ENCODE measurements at regions not wholly inside any gene's neighbourhood (a gene's known extent, or its start where the extent isn't known, plus 50 kb on each side); places are given as distances from the start of the nearest gene placed in this dataset.
"Not testable (repeated sequence)": the region's sequence is repeated elsewhere in the genome, so short reads cannot be mapped to it uniquely, and the experiment has no call there.

DNA sequence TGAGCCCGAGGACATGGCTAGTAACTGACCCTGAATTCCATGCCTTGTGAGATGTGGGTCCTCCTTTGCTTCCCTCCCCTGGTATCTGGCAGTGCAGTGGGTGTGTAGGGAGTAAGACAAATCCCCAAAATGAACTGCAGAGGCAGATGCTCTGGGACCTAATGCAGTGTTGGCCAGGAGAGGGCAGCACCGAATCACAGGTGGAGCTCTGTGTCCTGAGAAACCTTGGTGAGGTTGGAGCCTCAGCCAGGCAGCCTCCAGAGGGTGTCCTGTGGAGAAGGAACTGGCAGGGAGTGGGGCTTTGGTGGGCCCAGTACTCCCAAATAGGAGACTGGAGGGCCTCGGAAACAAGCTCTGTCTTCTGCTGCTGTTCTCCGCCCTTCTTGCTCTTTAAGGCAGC lies 209.9 kb downstream of the CCNG2 start:
- not testable (repeated sequence) for DNase-seq (ENCODE audit: low spot score)

DNA sequence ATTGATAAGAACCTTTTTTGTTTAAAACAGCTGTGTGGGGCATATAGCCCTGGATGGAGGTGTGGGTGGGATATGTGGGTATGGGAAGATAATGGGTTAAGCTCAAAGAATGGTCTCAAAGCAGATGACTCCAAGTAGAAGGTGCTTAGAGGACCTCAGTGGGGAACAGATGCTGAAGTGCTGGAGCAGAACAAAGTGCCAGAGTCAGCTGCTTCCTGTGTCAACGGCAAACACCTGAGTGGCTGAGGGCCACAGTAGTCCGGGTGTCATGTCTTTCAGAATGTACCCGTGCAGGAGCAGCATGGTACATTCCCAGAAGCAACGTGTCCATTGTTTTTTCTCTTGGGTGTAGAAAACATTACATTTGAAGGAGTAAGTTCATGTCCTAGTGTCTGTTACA lies 210.6 kb downstream of the CCNG2 start:
- no peak for DNase-seq (ENCODE audit: low spot score)

DNA sequence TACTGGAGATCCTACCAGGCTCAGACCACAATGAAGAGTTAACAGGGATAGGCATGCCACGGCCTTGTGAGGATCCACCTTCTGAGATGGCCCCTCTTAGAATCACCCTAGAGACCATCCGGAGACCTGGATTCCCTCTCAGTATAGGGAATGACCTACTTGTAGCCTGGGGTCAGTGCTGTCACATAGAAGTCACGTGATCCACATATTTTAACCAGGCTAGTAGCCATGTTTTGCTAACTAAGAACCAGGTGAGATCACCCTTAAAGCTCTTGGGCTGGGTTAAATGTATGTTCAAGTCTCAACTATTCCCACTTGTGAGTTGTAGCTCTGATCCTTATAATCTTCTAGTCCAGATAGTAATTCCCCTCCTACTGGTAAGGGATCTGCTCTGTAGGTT lies 215.4 kb downstream of the CCNG2 start:
- no peak for DNase-seq (ENCODE audit: low spot score)

DNA sequence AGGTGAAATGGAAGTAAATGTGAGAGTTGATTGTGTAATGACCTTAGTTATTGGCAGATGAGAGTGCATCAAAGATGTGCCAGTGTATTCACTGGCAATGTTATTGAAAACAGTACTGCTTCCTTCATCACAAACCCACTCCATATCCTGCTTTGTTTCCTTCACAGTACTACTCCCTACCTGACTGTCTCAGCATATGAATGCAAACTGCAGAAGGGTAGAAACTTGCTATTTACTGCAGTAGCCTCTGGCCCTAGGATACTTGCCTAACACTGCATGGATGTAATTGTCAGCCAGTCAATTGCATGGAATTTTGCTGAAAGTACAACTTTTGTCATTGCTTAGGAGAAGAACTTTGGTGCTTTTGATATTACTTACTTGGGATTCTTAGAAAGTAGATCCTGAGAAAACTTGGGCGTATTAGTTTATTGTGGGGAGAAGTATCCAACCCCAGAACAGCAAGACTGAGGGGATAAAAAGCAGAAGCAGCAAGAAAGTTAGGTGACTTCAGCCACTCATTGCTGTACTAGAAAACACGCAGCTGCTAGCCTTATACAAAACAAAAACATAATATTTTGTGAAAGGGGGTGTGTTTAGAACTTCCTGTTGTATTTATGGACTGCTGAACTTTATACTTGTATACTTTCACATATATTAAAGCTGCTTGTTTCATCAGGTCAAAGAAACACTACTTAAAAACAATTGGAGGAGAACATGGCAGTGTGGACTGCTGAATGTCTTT lies 219.0 kb downstream of the CCNG2 start:
- DNase-seq (ENCODE audit: low spot score), result no peak

DNA sequence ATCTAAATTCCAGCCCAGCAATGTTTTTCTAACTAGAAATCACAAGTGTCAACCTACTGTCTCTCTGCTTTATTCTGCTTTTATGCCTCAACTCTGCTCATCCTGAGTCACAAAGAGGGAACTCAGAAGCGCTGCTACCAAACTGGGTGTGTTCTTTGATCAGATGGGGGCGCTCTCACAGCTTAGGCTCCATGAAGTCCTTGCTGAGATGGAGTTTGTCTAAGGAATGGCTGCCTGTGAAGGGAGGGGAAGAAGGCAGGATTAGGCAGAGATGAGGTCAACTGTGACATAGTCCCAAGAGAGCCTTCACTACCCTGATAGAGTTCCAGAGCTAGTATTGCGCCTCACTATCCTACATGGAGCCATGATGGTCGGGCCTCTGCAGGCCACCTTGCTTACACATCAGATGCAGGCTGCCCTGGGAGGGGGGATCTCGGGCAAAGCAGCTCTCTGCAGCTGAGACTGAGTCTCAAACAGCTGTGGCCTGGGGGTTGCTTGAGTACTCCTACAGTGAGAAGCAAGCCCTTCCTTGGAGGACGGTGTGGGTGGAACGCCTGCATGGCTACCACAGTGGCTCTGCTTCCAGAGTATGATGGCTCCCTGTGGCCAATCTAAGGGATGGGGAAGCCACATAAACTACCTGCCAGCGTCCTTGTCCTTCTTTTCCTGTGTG lies 219.9 kb downstream of the CCNG2 start:
- no peak for DNase-seq (ENCODE audit: low spot score)

DNA sequence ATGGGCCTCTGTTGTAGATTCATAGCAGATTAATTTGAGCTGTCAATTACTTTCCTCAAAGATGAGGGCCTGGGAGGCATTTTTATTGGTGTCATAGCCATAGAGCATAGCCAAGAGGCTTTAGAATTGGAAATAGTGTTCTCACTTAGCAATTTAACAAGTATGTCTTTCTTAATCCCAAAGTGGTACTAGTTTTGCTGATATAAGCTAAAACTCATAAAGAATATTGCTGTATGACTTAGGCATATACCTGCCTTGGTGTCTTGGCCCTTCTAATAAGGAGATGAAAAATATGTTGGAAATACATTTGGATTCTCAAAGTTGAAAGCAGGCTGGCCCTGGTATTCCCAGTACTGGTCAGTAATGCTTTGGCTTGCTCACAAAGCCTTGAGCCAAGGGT lies 221.5 kb upstream of the CXCL13 start:
- DNase-seq (ENCODE audit: low spot score), result no peak

DNA sequence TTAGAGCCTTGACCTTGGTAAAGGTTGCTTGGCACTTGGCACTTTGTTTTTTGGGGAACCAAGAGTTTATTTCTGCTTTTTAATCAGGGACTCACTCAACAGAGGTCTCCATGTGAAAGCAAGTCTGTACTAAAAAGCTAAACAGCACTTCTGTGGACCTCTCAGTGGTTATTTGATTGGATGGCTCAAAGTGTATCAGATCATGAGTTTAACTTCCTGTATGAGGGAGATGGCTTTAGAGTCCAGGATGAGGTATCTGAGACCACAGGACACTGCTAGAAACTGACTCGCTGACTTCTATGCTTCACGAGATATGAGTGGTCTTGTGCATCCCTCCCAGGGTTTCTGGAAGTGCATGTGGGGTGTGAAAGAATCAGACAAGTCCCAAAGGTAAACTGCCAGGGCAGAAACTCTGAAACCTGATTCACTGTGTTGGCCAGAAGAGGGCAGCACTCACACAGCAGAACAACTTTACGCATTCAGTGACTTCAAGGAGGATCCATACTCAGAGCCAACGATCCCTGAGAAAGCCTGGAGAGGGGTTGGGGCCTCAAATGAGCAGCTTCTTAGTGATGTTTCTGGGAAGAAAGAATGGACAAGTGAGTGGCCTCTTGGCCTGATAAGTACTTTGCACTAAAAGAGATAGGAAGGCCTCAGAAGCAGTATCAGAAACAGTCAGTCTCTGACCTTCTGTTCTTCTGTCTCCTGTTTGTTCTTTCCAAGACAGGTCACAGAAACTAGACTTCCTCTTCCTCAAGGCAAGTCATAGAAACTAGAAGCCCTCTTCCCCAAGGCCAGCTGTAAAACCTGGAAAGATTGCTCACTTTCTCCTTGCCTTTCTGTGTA lies 220.3 kb upstream of the CXCL13 start:
- peak; percentile 40 for DNase-seq (ENCODE audit: low spot score)

DNA sequence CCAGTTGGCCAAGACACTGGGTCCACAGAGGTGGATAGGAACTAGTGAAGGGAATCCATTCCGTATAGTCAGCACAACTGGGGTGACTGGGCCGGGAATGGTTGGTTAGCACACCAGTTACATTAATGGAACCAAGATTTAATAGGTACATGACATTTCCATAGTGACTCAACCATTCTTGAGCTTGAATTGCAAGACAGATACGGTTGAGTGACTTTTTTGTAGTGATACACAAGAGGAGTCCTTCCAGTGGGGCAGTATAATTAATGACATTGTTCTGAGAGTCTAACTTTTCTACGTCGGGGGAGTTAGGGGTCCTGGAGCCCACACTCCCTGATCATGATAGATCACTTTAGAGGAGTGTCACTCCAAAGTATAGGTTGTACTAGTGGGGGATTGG lies 211.6 kb upstream of the CXCL13 start:
- DNase-seq (ENCODE audit: low spot score), result no peak

DNA sequence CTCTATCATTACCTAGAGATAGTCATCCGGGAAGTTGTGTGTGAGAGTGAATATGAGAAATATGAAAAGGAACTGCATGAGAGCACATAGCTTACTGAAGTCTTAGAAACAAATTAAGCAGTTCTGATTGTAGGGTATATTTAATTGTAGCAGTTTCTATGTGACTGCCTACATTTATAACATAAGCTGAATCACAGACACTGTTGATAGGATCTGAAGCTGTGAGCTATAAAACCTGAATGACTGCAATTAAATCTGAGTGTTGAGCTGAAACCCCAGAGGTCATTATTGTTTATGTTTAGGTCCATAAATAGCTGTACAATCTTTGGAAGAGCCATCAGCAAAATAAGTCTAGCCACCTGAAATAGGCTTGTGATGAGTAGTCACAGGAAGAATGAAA lies 210.1 kb upstream of the CXCL13 start:
- no peak for DNase-seq (ENCODE audit: low spot score)

DNA sequence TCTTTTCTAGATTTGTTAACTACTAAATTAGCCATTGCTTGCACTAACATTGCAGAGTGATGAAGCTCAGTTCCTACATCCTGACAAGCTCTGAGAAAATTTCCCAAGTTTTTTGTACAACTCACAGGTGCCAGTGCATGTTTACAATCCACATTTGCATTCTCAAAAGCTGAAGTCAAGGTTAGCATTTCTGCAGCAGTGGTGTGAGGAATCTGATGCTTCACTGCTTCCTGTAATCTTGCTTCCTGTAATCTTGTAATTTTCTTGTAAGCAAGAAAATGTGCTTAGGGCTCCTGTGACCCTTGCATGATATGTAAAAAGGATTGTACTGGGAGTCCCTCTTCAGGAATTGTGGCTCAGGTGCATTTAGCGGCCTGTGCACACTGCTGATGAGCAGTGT lies 207.4 kb upstream of the CXCL13 start:
- DNase-seq (ENCODE audit: low spot score), result no peak

DNA sequence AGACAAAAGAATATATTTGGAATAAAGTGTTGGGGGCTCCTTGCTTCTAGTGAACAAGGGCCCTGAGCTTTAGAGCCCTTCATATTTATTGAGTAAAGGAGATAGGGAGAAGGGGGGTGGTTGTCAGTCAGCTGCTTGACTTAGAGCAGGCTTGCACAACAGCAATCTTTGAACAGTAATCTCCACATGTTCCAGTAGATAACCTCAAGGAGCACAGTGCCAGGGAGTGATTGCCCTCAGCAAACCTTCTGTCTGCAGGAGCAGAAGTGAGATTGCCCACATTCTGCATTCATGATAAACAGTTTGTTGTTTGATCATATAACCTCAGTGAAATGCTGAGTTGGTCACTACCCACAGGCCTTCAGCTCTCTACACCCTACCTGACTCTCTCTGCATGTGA lies 205.8 kb upstream of the CXCL13 start:
- DNase-seq (ENCODE audit: low spot score), result no peak

DNA sequence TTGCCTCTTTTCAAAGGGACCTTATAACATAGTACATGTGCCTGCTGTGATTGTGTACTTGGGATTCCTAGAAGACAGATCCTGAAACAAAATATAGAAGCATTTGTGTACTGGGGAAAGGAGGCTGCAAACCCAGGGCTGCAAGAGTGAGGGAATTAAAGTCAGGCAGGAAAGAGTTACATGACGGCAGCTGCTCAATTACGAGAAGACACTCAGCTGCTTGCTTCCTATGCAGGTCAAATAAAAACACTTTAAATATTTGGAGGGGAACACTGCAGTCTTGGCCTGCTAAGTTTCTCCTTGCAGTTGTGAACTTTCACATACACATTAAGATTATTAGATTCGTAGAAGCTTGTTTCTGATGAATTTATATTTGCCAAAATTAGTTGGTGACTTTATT lies 191.9 kb upstream of the CXCL13 start:
- DNase-seq (ENCODE audit: low spot score), result no peak

DNA sequence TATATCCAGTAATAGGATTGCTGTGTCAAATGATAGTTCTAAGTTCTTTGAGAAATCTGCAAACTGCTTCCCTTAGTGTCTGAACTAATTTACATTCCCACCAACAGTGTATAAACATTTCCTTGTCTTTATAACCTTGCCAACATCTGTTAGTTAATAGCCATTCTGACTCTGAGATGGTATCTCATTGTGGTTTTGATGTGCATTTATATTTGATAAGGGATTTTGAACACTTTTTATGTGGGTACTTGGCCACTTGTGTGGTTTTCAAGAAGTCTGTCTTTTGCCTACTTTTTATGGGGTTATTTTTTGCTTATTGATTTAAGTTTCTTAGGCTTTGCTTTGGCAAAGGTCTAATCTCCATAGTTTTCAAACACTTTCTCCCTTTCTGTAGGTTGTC lies 189.9 kb upstream of the CXCL13 start:
- no peak for DNase-seq (ENCODE audit: low spot score)

DNA sequence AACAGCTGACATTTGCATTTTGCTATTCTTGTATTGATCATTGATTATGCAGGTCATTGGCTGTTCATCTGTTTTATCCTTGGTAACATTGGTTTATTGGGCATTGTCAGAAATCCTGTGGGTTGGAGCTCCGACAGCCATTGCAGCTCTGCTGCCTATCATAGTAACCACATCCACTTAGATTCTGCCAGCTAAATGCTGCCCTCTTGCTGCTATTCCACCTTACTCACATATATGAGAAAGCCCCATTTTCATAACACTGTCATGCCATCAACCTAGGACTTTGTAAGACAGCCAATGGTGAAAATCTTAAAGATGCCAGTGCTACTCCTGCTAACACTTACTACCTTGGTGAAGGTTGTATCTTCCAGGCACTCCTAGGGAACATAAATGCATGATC lies 187.3 kb upstream of the CXCL13 start:
- no peak for DNase-seq (ENCODE audit: low spot score)

DNA sequence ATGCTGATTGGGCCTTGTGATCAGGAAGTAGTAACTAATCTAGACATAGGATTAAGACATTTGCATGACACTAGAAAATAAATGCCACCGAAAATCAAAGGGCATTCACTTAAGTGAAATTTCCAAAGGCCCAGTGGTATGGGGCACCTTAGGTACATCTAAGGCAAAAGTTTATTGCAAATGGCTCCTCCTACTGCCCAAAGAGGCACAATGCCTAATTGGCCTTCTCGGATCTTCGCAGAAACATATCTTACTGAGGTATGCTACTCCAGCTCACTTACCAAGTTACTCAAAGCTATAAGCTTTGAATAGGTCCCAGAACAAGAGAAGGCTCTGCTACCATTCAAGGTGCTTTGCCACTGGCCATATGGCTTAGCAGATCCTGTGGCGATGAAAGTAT lies 174.8 kb upstream of the CXCL13 start:
- no peak for DNase-seq (ENCODE audit: low spot score)

DNA sequence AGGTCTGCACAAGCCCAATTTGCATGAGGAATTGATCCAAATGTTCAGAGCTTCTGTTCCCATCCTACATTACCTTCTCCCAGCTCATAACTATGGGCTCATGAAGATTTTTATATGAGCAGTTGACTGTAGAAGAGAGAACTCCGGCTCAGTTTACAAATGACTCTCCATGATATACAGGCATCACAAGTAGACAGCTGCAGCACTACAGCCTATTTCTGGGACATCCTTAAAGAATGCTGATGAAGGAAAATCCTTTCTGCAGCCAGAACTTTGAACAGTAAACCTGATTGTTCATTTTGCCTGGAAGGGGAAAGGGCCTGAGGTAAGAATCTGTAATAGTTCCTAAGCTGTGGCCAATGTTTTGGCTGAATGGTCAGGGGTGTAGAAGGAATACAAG lies 174.1 kb upstream of the CXCL13 start:
- no peak for DNase-seq (ENCODE audit: low spot score)

DNA sequence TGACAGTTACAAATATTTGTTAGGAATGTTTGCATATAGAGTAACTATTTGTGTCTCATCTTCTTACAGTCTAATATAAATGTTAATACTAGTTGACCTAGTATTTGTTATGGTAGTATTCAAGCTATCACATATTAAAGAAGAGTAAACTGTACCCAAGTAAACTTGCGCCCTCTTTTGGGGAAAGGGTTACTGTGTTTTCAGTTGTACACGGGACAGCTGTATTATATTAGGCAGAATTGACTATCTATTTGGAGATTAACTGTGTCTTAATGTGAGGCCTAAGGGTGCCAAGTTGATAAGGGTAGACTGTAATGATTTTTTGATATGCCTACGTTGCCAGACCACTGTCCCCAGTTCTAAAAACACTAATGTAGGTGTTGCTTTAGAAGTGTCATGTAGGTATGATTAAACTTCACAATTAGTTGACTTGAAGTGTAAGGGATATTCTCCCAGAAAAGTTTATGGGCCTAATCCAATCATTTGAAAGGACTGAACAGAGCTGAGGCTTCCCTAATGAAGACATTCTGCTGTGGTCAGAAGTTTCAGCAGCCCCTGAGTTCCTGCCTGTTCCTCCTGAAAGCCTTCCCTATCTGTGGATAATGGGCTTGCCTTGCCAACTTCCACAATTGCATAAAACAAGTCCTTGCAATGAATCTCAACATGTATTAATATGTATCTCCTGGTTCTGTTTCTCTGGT lies 172.8 kb upstream of the CXCL13 start:
- DNase-seq (ENCODE audit: low spot score), result no peak

DNA sequence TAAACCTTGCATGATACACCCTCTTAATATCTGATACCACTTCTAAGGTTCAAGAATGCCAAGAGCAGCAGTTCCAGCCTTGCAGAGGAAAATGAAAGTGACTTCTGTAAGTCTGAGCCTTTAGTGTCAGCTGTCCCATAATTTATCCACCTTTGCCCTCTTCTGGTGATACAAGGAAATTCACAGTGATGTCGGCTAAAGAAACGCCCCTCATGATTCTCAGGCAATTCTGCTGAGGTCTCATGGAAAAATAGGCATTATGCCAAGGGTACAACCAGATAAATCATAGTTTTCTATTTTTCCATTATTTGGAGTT lies 172.2 kb upstream of the CXCL13 start:
- DNase-seq (ENCODE audit: low spot score), result peak; percentile 6

DNA sequence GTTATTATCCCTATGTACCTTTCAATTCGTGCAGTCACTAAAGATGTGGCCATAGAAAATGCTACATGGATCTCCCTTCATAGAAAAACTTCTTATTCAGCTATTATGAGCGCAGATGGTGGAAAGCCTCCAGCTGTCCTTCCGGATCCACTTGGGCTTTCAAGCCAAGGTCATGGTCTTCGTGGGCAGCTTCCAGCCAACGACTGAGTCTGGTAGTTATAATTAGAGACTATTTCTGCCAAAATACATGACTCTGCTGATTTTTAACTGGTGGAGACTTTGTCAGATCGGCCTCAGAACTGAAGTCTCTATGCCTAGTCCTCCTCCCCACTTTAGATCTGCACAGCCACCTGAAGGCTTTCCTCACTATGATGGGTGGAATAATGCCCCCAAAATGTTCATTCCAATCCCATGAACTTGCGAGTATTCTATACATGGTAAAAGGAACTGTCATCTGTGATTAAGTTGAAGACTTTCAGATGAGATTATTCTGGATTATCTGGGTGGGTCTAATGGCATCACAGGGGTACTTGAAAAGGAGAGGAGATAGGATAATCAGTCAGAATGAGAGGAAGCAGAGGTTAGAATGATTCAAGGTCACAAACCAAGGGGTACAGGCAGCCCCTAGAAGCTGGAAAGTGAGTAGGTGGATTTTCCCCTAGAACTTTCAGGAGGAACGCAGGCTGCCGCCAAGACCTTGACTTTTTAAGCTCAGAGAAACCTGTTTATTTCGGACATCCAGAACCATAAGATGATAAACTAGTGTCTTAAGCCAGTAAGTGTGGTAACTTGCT lies 171.1 kb upstream of the CXCL13 start:
- no peak for DNase-seq (ENCODE audit: low spot score)

DNA sequence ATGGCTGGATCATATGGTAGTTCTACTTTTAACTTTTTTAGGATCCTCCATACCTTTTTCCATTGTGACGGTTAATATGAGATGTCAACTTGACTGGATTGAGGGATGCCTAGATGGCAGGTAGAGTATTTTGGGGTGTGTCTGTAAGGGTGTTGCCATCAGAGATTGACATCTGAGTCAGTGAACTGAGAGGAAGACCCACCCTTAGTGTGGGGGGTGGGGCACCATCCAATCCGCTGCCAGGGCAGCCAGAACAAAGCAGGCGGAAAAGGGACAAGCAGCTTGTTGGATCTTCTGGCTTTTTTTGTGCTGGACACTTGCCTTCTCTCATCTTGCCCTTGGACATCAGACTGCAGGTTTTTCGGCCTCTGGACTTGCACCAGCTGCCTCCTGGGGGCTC lies 168.5 kb upstream of the CXCL13 start:
- no peak for DNase-seq (ENCODE audit: low spot score)

DNA sequence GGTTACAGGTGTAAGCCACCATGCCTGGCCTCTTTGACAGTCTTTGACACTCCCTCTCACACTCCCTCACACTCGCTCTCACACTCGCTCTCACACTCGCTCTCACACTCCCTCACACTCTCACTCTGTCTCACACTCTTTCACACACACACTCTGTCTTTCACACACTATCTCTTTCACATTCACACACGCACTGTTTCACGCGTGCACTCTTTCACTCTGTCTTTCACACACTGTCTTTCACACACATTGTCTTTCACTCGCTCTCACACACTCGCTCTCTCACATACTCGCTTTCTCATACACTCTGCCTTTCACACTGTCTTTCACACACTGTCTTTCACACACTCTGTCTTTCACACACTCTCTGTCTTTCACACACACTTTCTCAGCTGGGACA lies 167.1 kb upstream of the CXCL13 start:
- no peak for DNase-seq (ENCODE audit: low spot score)

Data from SK-N-DZ (cell line).